ENCODE measurements at regions not wholly inside any gene's neighbourhood (a gene's known extent, or its start where the extent isn't known, plus 50 kb on each side); places are given as distances from the start of the nearest gene placed in this dataset.
"Not testable (repeated sequence)": the region's sequence is repeated elsewhere in the genome, so short reads cannot be mapped to it uniquely, and the experiment has no call there.

GRCh38 chr5:96199713-96200183 lies 233.3 kb downstream of the PCSK1 start:
- in situ Hi-C loops (cut with HindIII; ENCODE audit: low sequenced_read_pairs) = no loop called here
- no peak for TF ChIP-seq CTCF (IDR thresholded peaks at IDR 0.05; ENCODE audit: low read depth, low read length, missing control alignments)
- DNase-seq (ENCODE audit: low read depth) = no peak
- H3K4me3 ChIP-seq (ENCODE audit: low read depth, low read length) = no peak overlapping the region

GRCh38 chr5:96198356-96199058 lies 234.5 kb downstream of the PCSK1 start:
- H3K4me3 ChIP-seq (ENCODE audit: low read depth, low read length) = no peak overlapping the region
- DNase-seq (ENCODE audit: low read depth) = no peak
- in situ Hi-C loops (cut with HindIII; ENCODE audit: low sequenced_read_pairs) = no loop called here
- TF ChIP-seq CTCF (IDR thresholded peaks at IDR 0.05; ENCODE audit: low read depth, low read length, missing control alignments) = no peak

GRCh38 chr5:96197767-96198166 lies 235.3 kb downstream of the PCSK1 start:
- in situ Hi-C loops (cut with HindIII; ENCODE audit: low sequenced_read_pairs); H3K4me3 ChIP-seq (ENCODE audit: low read depth, low read length): not testable (repeated sequence)

GRCh38 chr5:96197347-96197746 lies 235.7 kb upstream of the ELL2 start:
- DNase-seq (ENCODE audit: low read depth) = no peak
- H3K4me3 ChIP-seq (ENCODE audit: low read depth, low read length) = no peak overlapping the region
- in situ Hi-C loops (cut with HindIII; ENCODE audit: low sequenced_read_pairs) = no loop called here
- TF ChIP-seq CTCF (IDR thresholded peaks at IDR 0.05; ENCODE audit: low read depth, low read length, missing control alignments) = no peak

More at GRCh38 chr5:96197767-96198166, 235.3 kb downstream of the PCSK1 start:
- DNase-seq (ENCODE audit: low read depth) = not testable (repeated sequence)

- no peak overlapping the region for H3K4me3 ChIP-seq (ENCODE audit: low read depth, low read length)
- no peak for TF ChIP-seq CTCF (IDR thresholded peaks at IDR 0.05; ENCODE audit: low read depth, low read length, missing control alignments)
- no peak for DNase-seq (ENCODE audit: low read depth)
- in situ Hi-C loops (cut with HindIII; ENCODE audit: low sequenced_read_pairs) = no loop called here
Observed at GRCh38 chr5:96196890-96197289, 235.2 kb upstream of the ELL2 start.

- H3K4me3 ChIP-seq (ENCODE audit: low read depth, low read length) = no peak overlapping the region
- no peak for TF ChIP-seq CTCF (IDR thresholded peaks at IDR 0.05; ENCODE audit: low read depth, low read length, missing control alignments)
- DNase-seq (ENCODE audit: low read depth) = no peak
- in situ Hi-C loops (cut with HindIII; ENCODE audit: low sequenced_read_pairs) = no loop called here
Observed at GRCh38 chr5:96196407-96196806, 234.8 kb upstream of the ELL2 start.

GRCh38 chr5:96195123-96195522 lies 233.5 kb upstream of the ELL2 start:
- in situ Hi-C loops (cut with HindIII; ENCODE audit: low sequenced_read_pairs) = no loop called here
- no peak for DNase-seq (ENCODE audit: low read depth)
- no peak overlapping the region for H3K4me3 ChIP-seq (ENCODE audit: low read depth, low read length)
- no peak for TF ChIP-seq CTCF (IDR thresholded peaks at IDR 0.05; ENCODE audit: low read depth, low read length, missing control alignments)

Measured in astrocyte of the cerebellum (primary cell).